Esophagus muscularis mucosa (tissue), 3 donors: ENCODE measurements at regions not wholly inside any gene's neighbourhood (a gene's known extent, or its start where the extent isn't known, plus 50 kb on each side); places are given as distances from the start of the nearest gene placed in this dataset.

Source experiments
- POLR2A ChIP-seq: fragments of 450-650 bp; IDR thresholded peaks from one replicate; pipeline ENCODE4 v1.6.1; 2017; ENCODE audit warnings: antibody characterized with exemption, moderate library complexity, mild to moderate bottlenecking, low read depth
- POLR2AphosphoS5 ChIP-seq, 2 donors: sonication (generic); formaldehyde crosslinking; IDR thresholded peaks; one replicate each; pipeline ENCODE4 v1.6.1; 2017; ENCODE audit warnings: antibody characterized with exemption in 2 of 2
- TF ChIP-seq, protein P1 (sequence below), 3 experiments: fragments of 200-600 bp in 2 of 3; fragments of 450-650 bp in 1 of 3; sonication (generic) in 2 of 3; IDR thresholded peaks; one replicate each; pipeline ENCODE4 v1.5.1; 2017 to 2019; ENCODE audit warnings: antibody characterized with exemption in 3 of 3, mild to moderate bottlenecking in 2 of 3, moderate library complexity in 1 of 3

DNA sequence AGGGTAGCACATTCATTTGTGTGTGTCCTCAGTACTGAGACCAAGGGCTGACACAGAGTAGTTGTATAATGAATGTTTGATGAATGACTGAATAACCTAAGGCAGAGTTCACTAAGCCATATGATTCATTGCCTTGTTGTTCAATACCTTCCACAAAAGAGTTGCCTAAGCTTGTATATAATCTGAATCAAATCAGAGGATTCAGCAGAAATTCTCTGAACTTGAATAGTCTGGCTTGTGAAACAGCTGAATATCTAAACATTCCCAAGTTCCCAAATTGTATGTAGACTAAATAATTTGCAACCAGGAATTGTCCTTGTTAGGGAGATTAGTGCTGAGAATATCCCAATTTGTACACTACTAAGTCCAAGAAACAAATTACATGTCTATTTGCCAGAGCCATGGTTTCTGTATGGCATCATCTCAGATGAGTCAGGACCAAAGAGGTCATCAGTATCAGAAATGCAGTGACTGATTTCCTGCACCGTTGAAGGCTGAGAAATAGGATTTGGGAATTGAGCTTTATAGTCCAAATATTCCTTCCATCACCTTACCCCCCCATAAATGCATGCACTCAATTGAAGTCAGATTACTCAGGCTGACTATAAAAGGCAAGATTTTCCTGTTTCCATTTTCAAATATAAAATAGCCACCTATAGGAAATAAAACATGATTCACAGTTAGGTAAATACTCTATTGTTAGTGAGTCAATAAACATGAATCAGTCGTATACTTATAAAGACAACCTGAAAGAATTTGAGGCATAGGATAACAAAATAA is 168.7 kb downstream of the PHLDA1 start:
- no peak for TF ChIP-seq POLR2AphosphoS5 (IDR thresholded peaks at IDR 0.05)
- TF ChIP-seq, protein P1, sequence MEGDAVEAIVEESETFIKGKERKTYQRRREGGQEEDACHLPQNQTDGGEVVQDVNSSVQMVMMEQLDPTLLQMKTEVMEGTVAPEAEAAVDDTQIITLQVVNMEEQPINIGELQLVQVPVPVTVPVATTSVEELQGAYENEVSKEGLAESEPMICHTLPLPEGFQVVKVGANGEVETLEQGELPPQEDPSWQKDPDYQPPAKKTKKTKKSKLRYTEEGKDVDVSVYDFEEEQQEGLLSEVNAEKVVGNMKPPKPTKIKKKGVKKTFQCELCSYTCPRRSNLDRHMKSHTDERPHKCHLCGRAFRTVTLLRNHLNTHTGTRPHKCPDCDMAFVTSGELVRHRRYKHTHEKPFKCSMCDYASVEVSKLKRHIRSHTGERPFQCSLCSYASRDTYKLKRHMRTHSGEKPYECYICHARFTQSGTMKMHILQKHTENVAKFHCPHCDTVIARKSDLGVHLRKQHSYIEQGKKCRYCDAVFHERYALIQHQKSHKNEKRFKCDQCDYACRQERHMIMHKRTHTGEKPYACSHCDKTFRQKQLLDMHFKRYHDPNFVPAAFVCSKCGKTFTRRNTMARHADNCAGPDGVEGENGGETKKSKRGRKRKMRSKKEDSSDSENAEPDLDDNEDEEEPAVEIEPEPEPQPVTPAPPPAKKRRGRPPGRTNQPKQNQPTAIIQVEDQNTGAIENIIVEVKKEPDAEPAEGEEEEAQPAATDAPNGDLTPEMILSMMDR (IDR thresholded peaks at IDR 0.05) = no peak
- no peak for TF ChIP-seq POLR2A
